Left kidney (tissue), 1 donor: ENCODE measurements at regions not wholly inside any gene's neighbourhood (a gene's known extent, or its start where the extent isn't known, plus 50 kb on each side); places are given as distances from the start of the nearest gene placed in this dataset.

Experiments used
- DNase-seq: peaks from one replicate; pipeline ENCODE4 v3.0.0-alpha.2; 2013

DNA sequence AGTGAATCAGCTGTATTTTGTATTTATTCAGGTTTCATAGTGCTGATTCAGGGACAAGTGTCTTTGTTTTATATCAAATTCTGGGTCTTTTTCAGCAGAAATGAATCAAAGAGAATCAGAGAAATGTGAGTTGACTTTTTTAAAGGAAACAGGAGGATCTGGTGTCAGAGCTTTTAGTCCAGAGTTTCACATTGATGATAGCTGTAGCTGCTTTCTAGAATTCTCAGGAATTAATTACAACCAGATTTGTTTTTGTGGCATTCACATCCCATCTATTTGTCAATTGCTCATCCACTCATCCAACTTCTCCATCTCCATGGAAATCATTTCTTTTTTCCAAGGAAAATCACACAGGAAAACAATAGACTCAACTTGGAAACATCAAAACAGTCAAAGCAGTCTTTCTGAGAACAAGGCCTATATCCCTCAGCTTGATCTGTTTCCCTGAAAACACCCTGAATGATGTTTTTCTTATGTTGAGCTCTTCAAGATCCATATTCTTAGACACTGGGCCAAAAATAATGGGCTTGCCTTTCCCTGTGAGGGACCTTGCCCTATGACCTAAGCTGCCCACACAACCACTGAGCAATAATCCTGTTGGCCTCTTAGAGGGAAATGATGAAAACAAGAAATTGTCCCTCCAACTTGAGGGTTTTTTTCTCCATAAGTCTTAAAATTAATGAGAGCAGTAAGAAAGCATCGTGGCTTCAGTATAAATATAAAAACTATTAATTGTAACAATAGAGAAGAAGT is 249.5 kb upstream of the FN1 start:
- no peak for DNase-seq

DNA sequence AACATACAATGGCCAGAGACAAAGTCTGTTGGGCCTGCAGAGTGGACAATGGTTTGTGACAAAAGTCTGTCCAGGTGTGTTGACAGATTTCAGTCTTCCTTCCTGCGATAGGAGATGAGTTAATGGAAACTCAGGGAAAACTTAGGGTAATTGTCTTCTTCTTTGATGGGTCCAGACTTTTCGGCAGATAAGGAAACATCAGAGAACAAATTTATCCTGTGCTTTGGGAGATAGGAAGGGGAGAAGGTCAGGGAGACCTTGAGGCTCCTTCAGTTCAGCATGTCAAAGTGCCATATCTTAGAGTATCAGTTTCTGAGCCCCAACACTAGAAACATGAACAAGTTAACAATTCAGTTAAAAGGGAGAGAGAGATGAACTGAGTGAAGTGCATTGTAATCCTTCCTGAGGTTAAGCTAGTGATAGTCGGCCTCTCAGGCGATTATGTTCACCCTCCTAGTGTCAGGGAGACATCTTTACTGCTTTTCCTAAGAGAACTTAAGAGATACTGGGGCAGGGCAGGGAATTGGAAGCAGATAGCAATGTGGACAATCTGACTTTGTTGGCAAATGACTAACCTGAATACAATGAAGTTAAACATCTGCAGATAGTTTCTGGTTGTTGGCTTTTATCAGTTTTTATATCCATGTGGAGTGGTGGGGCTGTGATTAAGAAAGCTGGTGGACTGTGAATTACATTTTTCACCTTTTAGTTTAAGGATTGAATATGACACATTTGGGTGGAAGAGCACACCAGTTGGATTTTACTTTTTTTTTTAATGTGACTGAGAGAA is 248.8 kb upstream of the FN1 start:
- no peak for DNase-seq

GRCh38 chr2:215683295-215683694 is 247.4 kb upstream of the FN1 start:
- DNase-seq: no peak

DNA sequence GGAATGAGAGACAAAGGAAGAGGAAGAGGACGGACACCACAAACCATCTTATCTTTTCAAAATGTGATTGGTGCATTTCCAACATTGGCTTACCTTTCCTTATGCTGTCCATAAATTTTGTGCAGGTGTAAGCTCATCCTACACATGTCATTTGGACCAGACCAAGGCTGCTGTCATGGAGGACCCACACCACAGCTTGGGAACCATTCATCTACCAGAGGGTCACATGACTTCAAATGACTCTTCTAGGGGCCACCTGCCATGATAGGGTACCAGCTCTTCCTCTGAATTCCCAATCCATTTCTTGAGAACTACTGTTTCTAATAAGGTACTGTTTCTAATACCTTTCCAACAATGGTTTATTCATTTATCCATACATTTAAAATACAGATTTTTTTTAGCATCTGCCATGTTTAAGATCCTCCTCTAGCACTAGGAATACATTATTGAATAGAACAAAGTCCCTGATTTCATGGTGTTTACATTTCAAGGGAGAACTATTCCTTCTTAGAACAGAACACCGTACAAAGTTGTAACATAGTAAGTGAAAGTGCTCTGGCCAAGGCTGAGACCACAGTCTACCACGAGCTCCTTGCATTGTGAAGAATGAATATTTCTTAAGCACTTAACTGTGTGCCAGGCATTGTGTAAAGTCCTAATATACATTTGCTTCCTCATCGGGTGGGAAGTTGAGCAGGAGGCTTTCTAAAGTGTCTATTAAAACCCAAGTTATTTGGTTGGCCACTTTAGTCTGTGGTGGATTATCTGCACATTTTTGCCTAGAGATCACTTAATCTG is 246.1 kb upstream of the FN1 start:
- DNase-seq: no peak

DNA sequence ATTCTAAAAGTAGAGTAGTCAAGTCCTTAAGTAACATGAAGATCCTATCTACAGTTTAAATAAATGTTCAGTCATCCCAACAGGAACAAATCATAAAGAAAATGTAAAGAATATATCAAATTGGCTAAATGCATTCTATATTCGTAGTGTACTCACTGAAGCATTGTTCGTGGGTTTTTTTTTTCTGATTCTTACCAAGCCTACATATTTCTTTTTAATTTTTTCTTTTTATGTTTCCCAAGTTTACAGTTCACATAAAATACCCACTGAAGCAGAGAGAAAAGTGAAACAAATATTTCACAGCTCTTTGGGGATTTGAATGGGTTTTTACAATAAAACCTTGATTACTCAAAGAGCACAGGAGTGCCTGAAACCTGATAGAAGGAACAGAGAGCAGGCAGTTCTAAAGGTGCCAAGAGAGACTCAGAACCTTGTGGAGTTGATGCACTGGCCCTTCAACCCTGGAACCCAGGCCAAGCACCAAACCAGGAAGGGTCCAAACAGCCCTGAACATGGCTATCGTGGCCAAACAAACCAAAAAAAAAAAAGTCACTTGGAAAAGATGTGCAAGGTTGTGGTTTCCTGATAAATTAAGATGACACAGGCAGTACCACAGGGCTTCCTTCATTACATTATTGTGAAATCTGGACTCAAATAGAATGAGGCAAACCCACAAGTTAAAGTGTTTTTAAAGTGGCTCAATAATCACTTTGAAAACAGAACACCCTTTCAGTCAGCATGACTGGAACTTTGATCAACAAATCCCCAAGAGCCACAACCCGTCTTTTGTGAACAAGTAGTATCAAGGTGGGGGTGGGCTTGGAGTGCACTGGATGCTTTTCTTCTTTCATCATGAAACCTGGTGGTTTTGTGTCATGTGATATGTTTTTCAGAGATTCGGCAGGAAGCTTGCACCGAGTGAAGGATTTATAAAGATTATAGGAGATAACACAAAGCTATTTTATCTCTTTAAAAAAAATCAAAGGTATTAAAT is 245.0 kb upstream of the FN1 start:
- DNase-seq: no peak

GRCh38 chr2:215678094-215678493 is 242.2 kb upstream of the FN1 start:
- no peak for DNase-seq

DNA sequence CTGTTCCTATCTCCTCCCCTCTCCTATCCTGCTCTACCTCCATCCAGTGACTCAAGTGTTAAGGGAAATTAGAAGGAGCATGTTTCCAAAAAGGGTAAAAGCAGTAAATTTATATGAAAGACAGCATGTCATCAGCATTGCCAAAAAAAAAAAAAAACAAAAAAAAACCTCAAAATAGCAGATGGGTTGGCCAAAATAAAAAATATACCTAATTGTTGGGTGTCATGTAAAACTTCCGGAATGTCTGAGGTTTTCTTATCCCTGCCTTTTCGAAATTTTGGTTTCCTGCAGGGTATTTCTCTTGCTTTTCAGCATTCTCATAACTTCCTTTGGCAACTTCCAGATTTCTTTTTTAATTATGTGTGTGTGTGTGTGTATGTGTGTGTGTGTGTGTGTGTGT is 241.6 kb upstream of the FN1 start:
- DNase-seq: no peak

DNA sequence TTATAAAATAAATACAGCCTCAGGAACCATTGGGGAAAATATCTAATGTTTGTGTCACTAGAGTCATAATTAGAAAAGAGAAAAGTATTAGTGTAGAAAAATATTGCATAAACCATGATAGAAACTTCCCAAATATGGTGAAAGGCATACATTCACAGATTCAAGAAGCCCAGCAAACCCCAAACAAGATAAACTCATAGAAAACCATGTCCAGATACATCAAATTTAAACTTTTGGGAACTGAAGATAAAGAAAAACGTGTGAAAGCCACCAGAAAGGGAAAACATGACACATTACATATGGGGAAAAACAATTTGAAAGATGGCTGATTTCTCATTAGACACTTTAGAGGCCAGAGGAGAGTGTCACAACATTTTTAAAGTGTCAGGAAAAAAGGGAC is 236.5 kb upstream of the FN1 start:
- DNase-seq: no peak

- DNase-seq: no peak
Measured at GRCh38 chr2:215671691-215672090, 235.8 kb upstream of the FN1 start.

DNA sequence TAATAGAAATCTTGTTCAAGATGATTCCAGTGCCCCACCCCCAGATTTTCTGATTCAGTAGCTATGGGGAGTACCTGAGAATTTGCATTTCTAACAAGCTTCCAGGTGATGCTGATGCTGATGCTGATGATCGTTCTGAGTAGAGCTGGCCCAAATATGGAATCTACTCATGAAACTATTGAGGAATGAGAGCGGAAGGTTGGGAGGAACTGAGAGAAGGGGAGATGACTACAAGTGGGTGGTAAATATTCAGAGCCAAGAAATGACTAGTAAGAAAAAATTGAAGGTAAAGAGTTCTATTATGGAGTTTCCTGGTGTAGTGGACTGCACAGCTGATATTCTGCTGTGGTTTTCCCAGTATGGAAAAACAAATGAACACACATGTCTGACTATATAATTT is 235.4 kb upstream of the FN1 start:
- DNase-seq: no peak

- no peak for DNase-seq
Measured at GRCh38 chr2:215670396-215670795, 234.5 kb upstream of the FN1 start.

DNA sequence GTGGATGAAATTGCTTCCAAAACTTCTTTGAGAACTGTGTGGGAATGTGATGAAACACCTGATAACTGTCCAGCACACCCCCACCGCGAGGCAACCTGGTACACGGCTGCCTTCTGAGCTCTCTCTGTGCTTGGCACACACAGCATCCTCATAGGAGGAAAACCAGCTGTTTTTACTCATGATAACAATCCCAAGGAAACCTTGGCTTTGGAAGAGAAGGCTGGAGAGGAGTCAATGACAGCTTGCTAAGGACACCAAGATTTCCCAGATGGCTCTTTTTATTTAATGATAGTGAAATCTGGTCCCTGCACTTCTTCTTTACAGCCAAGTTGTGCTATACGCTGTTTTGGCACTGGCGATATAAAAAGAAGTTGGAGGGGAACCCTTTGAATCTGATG is 232.5 kb upstream of the FN1 start:
- DNase-seq: no peak

- no peak for DNase-seq
Measured at GRCh38 chr2:215667585-215668377, 231.9 kb upstream of the FN1 start.

GRCh38 chr2:215664847-215665525 is 229.1 kb upstream of the FN1 start:
- no peak for DNase-seq

DNA sequence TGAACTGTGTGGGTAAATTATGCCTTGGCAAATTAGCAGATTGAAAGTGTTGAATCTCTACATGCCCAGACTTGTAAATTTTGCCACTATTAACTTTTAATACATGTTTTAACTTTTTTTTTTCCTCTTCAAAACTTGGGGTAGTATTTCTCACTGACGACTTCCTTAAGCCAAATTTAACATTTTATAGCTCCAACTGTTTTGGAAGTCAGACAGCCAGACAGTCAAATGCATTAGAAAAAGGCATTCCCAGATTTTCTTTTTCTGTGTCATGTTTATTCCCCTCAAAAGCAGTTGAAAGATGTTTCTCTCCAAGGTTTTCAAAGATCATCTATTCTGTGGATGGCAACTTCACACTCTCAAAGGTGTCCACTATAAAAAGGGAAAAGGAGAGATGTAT is 226.8 kb upstream of the FN1 start:
- no peak for DNase-seq

GRCh38 chr2:215660687-215661086 is 224.8 kb upstream of the FN1 start:
- no peak for DNase-seq

DNA sequence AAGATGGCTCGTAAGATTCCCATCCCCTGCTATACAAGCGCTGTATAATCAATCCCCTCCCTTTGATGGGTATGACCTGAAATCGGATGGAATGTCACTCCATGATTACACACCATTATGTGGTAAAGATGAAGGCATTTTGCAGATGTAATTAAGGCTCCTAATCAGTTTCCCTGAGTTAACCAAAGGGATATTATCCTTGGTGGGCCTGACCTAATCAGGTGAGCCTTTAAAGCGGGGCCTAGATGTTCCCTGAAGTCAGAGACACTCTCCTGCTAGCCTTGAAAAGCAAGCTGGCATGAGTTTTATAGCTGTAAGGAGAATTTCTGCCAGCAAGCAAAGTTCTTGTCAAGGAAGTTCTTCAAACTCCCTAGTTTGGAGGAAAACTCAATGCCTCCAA is 223.8 kb upstream of the FN1 start:
- no peak for DNase-seq

GRCh38 chr2:215658635-215659305 is 222.9 kb upstream of the FN1 start:
- no peak for DNase-seq

GRCh38 chr2:215657844-215658243 is 222.0 kb upstream of the FN1 start:
- no peak for DNase-seq
